ENCODE measurements at regions not wholly inside any gene's neighbourhood (a gene's known extent, or its start where the extent isn't known, plus 50 kb on each side); places are given as distances from the start of the nearest gene placed in this dataset.

- no peak for TF ChIP-seq CTCF (IDR thresholded peaks at IDR 0.05; ENCODE audit: insufficient read depth, low read length)
- no peak for DNase-seq (ENCODE audit: low read depth)
- H3K4me3 ChIP-seq (ENCODE audit: low read depth, low read length) = no peak overlapping the region
These were observed 193.4 kb upstream of the GSE1 start for GRCh38 chr16:85419503-85420408.

GRCh38 chr16:85420501-85421337 lies 192.4 kb upstream of the GSE1 start:
- DNase-seq (ENCODE audit: low read depth) = peak; percentile 25
- peak; percentile 68 for TF ChIP-seq CTCF (IDR thresholded peaks at IDR 0.05; ENCODE audit: insufficient read depth, low read length)
- H3K4me3 ChIP-seq (ENCODE audit: low read depth, low read length) = no peak overlapping the region

- no peak for TF ChIP-seq CTCF (IDR thresholded peaks at IDR 0.05; ENCODE audit: insufficient read depth, low read length)
- H3K4me3 ChIP-seq (ENCODE audit: low read depth, low read length) = no peak overlapping the region
- no peak for DNase-seq (ENCODE audit: low read depth)
These were observed 191.6 kb upstream of the GSE1 start for GRCh38 chr16:85421338-85422195.

- no peak for TF ChIP-seq CTCF (IDR thresholded peaks at IDR 0.05; ENCODE audit: insufficient read depth, low read length)
These were observed 190.9 kb upstream of the GSE1 start for GRCh38 chr16:85422196-85422631.

GRCh38 chr16:85422632-85423550 lies 190.2 kb upstream of the GSE1 start:
- TF ChIP-seq CTCF (IDR thresholded peaks at IDR 0.05; ENCODE audit: insufficient read depth, low read length) = no peak
- DNase-seq (ENCODE audit: low read depth) = no peak
- H3K4me3 ChIP-seq (ENCODE audit: low read depth, low read length) = no peak overlapping the region

More at GRCh38 chr16:85422196-85422631, 190.9 kb upstream of the GSE1 start:
- H3K4me3 ChIP-seq (ENCODE audit: low read depth, low read length) = no peak overlapping the region
- DNase-seq (ENCODE audit: low read depth) = no peak

Measured in fibroblast of the aortic adventitia (primary cell).